Tibial nerve (tissue), 3 donors: ENCODE measurements at regions not wholly inside any gene's neighbourhood (a gene's known extent, or its start where the extent isn't known, plus 50 kb on each side); places are given as distances from the start of the nearest gene placed in this dataset.

Source experiments
- POLR2A ChIP-seq, 2 donors: fragments of 450-650 bp; IDR thresholded peaks; one replicate each; pipeline ENCODE4 v1.6.1; 2017; ENCODE audit warnings: antibody characterized with exemption in 2 of 2, mild to moderate bottlenecking in 2 of 2, moderate library complexity in 2 of 2
- TF ChIP-seq, protein P1 (sequence below), 5 experiments: fragments of 200-600 bp in 3 of 5; fragments of 450-650 bp in 2 of 5; sonication (generic) in 3 of 5; IDR thresholded peaks; one replicate each; pipeline ENCODE4 v1.5.1; 2016 to 2019; ENCODE audit warnings: antibody characterized with exemption in 5 of 5, mild to moderate bottlenecking in 3 of 5, moderate library complexity in 2 of 5

DNA sequence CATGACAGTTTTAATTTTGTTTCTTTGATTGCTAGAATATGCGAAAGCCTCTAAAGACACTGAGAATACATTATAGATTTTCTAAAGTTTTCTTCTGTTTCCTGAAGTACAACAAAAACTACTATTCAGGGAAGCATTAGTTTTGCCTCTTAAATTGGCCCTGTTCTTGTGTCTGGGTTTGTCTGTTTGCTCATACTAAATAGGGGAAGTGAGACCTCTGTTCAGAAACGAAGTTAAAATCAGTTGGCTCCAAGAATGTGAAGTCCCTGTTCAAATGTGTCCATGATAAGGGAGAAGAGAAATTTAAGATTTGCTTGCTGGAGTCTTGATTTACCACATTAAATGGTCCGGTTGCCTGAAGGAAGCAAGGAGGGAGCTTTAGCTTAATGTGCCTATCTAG is 327.3 kb upstream of the GBE1 start:
- TF ChIP-seq, protein P1, sequence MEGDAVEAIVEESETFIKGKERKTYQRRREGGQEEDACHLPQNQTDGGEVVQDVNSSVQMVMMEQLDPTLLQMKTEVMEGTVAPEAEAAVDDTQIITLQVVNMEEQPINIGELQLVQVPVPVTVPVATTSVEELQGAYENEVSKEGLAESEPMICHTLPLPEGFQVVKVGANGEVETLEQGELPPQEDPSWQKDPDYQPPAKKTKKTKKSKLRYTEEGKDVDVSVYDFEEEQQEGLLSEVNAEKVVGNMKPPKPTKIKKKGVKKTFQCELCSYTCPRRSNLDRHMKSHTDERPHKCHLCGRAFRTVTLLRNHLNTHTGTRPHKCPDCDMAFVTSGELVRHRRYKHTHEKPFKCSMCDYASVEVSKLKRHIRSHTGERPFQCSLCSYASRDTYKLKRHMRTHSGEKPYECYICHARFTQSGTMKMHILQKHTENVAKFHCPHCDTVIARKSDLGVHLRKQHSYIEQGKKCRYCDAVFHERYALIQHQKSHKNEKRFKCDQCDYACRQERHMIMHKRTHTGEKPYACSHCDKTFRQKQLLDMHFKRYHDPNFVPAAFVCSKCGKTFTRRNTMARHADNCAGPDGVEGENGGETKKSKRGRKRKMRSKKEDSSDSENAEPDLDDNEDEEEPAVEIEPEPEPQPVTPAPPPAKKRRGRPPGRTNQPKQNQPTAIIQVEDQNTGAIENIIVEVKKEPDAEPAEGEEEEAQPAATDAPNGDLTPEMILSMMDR (IDR thresholded peaks at IDR 0.05): no peak
- TF ChIP-seq POLR2A (IDR thresholded peaks at IDR 0.05): no peak
